ENCODE measurements at regions not wholly inside any gene's neighbourhood (a gene's known extent, or its start where the extent isn't known, plus 50 kb on each side); places are given as distances from the start of the nearest gene placed in this dataset.
A peak's percentile ranks its signal among the peaks of the same experiment; 100 is the strongest.
"Not testable (repeated sequence)": the region's sequence is repeated elsewhere in the genome, so short reads cannot be mapped to it uniquely, and the experiment has no call there.

DNA sequence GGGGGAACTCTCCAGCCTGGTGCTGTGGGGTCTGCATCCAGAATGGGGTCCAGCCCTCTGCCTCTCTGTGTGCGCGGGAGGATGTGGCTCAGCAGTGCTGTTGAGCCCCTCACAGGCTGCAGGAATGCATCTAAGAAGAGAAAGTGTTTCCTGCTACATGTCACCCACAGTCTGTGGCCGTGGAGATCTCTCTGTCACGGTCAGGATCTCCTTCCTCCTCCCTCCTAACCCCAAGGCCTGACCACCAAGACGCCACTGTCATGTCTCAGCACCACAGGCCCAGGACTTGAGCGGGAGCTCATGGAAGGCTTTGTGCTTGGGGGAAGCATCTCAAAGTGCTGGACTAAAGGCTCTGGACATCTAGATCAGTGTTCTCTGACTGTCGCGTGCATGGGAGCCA is 90.1 kb downstream of the SREK1 start:
- DNase-seq: no peak

DNA sequence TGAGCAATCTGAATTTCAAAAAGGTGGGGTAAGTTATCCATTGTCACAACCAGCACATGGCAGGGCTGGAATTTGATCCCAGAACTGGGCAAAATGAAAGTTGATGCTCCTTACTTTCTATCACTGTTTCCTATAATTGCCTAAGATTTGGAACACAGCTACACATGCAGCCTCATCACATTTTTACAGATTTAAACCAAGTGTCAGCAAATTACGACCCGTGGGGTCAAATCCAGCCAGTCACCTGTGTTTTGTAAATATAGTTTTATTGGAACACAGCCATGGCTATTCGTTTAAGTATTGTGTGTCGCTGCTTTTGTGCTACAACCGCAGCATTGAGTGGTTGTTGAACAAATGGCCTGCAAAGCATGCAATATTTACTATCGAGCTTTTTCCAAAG is 94.3 kb downstream of the SREK1 start:
- DNase-seq: no peak

DNA sequence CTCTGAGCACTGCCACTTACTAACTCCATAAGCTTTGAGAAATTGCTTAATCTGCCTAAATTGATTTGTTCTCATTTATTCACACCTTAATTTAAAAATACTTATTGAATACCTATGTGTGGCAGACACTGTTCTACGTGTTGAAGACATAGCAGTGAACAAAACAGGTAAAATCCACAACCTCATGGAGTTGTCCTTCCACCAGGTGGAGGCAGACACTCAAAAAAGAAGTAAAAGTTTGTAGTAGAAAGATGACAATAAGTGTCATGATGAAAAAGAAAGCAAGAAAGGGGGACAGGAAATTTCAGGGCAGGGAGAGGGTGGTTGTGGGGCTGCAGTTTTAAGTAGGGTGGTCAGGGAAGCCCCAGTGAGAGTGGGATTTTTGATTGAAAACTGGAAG is 94.9 kb downstream of the SREK1 start:
- DNase-seq: no peak

DNA sequence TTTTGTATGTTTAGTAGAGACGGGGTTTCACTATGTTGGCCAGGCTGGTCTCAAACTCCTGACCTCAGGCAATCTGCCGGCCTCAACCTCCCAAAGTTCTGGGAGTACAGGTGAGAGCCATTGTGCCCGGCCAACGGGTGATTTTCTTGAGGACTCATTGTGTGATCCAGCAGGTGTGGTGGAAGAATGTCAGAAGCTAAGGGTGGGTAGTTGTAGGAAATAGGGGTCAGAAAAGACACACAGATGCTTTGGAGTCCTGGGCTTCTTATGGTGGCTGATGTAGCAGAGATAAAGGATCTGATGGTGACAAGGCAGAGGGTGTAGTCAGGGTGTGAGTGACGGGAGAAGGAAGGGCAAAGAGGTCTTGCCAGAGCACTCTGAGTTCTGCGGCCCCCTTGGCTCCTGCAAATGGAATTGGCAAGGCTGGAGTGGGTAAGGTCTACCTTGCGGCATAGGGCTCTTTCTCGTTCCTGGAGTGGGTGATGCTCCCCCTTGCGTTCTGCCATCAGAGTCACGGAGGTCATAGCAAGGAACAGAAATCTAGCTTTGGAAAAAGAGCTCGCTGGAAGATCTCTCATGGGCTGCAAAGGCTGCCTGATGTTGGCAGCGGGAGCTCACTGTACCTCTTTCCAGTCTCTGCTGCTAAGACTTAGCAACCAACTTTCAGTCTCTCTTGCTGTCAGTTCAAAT is 97.2 kb downstream of the SREK1 start:
- DNase-seq: no peak

DNA sequence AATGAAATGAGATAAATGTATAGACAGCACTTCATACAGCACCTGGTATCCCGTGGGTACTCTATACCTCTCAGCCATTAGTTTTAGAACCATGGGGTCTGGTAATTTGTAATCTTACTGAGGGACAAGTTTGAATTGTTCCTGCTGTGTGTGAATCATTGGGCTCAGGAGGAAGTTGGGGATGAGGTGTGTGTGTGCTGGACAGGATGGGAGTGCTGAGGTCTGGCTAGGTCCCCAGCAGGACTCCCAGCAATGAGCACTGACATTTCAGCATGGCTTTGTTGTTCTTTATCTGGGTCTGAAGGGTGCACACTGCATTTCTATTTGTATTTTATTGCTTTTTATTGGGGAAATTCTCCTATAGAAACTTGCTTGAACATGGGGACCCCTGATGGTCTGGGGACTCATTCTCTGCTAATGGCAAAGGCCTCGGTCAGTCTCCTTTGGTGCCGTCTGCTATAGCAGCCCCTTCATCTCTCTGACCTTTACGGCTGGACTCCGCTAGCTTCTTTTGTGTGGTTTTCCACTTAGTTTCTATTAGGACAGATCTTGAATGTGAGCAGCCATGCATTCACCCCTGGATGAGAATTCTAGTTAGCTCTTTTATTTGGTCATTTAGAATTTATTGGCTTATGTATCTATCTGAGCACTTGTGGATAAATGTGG is 98.1 kb downstream of the SREK1 start:
- DNase-seq: no peak

DNA sequence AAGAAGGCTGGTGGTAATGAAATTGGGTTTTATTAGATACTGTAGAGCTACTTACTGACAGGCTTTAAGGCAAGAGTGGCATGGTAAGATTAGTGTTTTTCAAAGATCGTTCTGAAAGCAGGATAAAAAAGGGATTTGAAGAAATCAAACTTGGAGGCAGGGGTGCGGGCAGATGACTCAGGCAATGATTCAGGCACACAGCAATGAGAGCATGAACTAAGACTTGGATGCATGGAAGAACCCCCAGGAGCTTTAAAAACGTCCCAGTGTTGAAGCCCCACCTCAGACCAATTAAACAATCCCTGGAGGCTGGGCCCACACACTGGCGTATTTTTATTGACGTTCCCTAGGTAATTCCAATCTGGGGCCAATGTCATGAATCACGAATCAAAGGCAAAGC is 102.5 kb downstream of the SREK1 start:
- peak; percentile 80 for DNase-seq

DNA sequence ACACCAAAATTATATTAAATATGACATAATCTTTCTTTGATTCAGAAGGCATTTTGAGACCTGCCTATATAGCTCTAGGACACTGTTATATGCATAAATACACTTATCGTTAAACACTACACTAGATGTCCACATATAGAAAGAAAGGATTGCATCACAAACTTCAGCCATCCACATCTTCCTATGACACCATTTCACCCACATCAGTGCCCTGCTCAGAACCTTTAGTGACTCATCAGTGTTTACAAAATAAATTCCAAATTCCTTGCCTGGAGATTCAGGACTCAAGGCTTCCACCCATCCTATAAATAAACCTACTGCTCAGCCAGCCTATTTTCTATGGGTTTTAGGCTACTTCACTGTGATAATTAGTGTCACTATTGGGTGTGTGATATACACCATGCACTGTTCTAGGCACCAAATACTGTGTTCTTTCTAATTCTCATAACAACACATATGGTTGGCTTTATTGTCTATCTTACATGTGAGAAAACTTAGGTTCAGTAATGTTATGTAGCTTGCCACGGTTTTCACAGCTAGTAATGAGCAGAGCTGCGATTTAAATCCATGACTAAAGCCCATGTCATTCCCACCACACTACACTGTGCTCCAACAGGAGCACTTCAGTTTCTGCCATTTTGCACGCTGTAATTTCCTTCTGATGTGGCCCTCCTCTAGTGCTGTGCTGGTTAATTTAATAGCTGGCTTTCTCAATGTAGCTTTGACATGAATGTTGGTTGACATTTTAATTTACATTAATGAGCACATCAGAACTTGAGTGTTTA is 103.3 kb downstream of the SREK1 start:
- peak; percentile 85 for DNase-seq

DNA sequence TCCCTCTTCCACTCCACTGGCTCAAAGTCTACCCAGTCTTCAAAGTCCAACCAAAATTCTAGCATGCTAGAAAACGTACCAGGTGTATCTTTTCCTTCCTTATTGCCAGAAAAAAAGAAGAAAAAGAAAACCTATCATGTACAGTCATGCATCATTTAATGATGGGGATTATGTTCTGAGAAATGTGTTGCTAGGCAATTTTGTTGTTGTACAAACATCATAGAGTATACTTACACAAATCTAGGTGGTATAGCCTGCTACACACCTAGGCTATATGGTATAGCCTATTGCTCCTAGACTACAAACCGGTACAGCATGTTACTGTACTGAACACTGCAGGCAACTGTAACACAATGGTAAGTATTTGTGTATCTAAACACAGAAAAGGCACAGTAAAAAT is 104.8 kb downstream of the SREK1 start:
- DNase-seq: no peak

DNA sequence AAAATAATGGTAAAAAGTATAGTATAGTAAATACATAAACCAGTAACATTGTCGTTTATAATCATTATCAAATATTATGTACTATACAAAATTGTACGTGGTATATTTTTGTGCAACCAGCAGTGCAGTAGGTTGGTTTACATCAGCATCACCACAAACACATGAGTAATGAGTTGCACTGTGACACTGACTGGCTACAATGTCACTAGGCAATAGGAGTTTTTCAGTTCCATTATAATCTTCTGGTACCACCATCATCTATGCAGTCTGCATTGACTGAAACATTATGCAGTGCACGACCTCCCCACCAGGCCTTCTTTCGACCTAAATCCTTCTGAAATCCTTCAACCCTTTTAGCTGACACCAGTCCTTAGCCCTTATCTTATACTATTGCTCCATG is 105.8 kb downstream of the SREK1 start:
- no peak for DNase-seq

DNA sequence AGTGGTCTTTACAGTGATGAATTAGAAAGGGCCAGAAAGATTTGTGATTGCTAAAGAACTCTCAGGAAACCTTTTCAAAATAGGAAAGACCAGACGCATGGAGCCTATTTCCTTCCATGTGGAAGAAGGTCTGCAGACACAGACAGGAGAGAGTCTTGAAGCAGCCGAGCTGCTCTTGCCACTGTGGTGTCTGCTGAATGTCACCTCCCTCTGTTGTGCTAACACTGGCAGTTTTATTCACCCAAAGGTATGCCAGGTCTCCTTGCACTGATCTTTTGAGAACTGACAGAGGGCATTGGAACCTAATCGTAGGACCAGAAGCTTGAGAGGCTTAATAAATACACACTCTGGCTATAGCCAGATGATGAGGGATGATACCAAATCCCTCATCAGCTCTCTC is 108.7 kb downstream of the SREK1 start:
- no peak for DNase-seq

DNA sequence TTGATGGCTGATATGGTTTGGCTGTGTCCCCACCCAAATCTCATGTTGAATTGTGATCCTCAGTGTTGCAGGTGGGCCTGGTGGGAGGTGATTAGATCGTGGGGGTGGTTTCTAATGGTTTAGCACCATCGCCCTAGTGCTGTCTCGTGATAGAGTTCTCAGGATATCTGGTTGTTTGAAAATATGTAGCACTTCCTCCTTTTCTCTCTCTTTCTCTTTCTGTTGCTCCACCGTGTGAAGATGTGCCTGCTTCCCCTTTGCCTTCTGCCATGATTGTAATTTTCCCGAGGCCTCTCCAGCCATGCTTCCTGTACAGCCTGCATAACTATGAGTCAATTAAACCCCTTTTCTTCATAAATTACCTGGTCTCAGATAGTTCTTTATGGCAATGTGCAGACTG is 111.6 kb downstream of the SREK1 start:
- DNase-seq: no peak

DNA sequence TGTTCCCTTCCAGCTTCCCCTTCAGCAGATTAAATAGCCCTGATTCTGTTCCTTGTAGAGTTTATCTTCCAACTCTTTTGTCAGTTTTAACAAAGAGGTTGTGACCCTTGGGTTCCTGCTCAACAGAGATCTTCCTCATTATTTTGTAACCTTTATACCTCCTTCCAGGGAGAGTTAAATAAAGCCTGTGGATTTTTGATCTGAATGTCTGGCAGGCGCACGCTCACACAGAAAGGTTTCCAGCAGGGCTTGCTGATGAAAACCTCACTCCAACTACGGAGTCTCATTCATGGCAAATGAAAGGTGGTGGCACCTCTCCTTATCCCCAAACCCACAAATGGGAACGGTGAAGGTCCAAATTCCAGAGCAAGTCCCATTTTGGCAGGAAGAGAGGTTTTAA is 129.0 kb downstream of the SREK1 start:
- DNase-seq: no peak

DNA sequence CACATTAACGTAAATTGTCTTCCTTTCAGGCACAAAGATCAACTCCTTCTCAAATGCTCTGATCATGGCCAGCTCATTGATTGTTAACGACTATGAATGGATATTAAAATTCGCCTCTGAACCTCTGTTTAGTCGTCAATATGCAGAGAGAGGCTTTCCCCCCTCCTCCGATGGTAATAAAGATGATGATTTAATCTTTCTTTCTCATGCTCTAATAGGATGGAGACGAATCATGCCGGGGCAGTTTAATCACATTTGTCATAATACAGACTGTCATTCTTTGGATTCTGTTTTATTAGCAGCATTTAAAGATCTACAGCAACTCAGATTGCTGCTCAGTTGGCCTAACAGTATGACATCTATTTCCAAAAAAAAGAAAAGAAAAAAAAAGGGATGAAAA is 132.9 kb downstream of the SREK1 start:
- DNase-seq: no peak

DNA sequence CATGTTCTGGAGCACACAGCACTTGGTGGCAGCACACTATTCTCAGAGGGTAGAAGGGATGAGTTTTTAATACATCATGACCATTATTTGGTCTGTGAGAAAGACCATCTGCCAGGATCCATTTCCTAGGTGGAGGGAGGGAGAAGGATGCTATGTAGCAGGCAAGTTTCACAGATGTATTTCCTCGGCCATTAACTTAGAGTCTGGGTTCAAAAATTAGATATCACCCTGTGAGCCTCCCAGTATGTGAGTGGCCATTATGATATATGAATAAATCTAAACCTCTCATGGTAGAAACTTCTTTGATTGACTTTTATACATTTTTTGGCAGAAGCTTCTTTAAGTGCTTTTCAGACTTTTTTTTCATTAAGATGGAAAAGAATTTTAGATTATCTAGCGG is 133.9 kb downstream of the SREK1 start:
- no peak for DNase-seq

DNA sequence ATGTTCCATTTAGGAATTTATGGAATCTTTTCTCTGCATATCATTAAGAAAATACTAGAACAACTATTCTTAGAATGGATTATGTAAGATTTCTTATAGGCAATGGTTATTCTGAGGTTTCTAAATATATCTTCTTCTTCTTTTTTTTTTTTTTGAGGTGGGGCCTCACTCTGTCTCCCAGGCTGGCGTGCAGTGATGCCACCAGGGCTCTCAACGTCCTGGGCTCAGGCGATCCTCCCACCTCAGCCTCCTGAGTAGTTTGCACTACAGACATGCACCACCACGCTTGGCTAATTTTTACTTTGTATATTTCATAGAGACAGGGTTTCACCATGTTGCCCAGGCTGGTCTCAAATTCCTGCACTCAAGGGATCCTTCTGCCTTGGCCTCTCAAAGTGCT is 137.2 kb downstream of the SREK1 start:
- DNase-seq: no peak

DNA sequence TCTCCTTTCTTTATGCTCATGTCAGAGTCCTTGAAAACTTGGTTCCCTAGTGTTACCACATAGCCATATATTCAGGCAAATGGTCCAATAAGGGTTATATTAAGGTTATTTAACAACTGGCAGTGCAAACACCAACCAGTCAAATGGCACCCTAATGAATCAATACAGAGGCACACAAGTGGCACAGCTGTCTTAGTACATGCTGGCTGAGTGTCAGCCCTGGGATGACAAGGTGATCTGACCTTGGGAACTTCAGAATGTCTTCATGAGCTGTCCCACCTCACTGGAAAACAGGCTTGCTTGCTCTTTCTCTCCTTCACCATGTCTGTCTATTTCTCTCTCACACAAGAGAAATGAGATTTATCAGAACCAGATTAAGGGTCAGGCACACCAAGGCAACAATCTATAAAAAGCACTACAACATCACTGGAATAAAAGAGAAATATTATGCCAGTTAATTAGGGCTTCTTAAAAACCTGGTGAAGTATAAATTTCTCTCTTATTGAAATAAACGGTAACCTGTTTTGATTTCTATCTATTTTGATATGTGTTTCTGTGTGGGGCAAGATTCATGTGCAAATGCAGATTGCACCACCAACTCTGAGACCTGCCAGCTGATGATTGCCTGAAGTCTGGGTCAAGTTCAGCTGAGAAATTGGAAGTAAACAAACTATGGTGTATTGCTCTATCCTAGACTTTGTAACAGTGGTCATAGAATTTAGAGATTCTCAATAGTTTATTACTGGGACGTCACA is 140.7 kb downstream of the SREK1 start:
- DNase-seq: no peak

DNA sequence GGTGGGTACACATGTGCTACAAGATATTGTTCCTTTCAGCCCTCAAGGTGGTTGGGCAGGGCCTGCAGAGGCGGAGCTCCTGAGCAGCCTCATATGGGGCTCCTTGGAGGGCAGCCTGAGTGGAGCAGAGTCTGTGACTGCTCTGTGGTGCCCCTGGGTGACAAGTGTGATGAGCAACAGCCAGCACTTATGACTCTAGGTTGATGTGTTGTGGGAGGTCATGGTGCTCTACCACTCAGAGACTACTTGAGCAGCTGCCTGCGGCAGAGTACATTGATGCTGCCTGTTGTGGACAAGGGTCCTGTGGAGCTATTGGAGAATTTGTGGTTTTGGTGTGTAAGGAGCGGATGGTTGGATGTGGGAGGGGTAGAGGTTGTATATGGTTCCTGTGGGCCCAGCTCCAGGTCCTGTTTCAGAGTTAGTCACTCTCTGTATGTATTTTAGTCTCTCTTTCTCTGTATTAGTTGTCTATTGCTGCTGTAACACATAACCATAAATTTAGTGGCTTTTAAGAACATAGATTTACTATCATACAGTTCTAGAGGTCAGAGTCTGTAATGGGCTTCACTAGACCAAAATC is 141.3 kb downstream of the SREK1 start:
- DNase-seq: no peak

DNA sequence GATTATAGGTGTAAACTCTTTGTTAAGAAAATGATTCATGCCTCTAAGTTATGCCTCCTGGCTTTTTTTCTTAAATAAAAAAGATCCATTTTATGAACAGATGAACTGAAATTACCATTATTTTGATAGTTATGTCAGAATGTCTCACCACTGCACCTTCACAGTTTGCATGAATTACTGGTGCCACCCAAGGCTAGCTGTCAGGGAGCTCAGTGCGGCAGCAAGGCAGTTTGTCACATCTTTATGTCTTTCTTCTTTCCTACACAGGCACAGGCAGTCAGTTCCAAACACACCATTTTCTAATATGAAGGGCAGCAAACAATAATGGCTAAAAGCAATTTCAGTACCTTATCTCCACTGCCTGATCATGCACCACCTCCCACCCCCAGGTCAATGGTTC is 147.7 kb downstream of the SREK1 start:
- DNase-seq: no peak

DNA sequence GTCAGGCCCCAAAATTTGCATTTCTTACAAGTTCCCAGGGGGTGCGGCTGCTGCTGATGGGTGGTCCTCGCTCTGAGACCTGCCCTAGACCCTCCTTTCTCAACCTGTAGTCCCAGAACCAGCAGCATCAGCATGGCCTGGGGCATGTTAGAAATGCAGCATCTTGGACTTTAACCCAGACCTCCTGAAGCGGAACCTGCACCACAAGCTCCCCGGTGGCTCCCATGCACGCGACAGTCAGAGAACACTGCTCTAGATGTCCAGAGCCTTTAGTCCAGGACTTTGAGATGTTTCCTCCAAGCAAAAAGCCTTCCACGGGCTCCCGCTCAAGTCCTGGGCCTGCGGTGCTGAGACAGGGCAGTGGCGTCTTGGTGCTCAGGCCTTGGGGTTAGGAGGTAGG is 149.8 kb downstream of the SREK1 start:
- not testable (repeated sequence) for DNase-seq

DNA sequence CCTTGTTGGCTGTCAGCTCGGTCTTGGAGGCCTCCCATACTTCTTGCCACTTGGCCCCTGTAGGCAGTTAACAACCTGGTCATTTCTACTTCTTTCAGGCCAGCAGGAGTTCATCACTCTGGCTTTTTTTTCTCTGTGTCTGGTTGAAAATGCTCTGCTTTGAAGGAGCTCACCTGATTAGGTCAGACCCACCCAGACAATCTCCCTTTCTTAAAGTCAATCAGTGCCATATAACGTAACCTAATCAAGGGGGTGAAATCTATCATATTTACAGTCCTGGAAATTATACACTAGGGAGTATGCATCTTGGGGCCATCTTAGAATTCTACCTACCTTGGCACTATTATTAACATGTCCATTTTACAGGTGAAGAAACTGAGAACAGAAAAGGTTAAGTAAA is 155.4 kb downstream of the SREK1 start:
- DNase-seq: no peak

DNA sequence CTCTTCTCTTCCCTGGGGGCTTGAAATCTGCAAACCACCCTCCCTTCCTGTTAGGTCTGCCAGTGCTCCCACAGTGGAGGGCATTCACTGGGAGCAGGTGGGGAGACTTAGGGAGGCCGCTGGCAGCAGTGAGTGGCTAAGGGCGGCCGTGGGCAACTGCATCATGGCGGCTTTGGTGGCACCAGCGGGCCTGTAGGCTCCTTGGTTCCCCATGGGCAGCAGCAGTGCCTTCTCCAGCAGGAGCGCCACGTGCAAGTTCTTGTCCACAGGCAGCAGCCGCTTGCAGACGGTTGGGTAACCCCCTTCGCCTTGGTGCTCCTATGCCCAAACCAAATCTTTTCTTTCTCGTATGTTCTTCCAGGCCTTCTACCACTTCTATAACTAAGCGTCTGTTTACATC is 158.2 kb downstream of the SREK1 start:
- no peak for DNase-seq

DNA sequence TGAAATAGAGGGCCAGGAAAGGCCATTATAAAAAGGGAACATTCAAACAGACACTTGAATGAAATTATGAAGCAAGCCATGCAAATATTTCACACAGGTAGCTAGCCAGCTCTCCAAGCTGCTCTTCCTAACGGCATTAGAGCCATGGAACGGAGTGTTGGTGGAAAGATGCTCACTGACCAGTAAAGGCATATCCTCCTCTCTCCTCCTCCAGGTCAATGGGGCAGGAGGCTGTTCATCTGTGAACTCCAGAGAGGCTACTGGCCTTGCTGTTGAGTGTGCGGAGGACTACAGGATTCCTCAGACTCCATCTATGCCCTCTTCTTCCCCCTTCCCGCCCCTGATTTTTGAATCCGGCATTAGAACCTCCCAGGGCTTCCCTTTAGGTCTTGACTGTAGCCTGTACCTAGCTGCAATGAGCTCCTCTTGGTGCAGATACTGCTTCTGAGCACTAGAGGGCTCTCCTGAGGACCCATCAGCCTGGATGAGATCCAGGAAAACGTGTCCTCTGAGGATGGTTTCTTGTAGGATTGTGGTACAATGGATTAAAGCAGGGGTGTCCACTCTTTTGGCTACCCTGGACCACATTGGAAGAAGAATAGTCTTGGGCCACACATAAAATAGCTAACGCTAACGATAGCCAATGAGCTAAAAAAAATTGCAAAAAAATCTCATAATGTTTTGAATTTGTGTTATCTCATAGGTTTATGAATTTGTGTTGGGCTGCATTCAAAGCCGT is 162.2 kb downstream of the SREK1 start:
- peak; percentile 68 for DNase-seq

Measured in fibroblast of skin of back (primary cell).